ENCODE measurements at regions not wholly inside any gene's neighbourhood (a gene's known extent, or its start where the extent isn't known, plus 50 kb on each side); places are given as distances from the start of the nearest gene placed in this dataset.

DNA sequence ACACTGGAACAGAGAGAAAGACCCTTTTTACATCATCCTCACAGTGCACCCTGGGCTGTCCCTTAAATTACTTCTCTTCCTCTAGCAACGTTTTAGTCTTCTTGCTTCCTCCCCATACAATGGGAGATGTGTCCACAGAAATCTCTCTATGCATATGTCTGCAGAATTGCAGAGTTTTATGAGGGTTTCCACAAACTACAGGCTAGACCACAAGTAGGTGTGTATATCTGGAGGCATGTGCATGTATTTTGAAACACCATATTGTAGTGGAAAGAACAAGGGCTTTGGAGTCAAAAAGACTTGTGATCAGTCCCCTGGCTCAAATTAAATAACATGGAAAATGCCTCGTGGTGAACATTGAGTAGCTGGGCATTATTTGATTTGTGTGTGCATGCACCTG, 121.3 kb upstream of the IPO9 start:
- no peak for DNase-seq (ENCODE audit: low spot score)
- no peaks in the 10 kb centered on the region for H3K27me3 ChIP-seq (replicated peaks; ENCODE audit: insufficient read depth)
- H3K4me1 ChIP-seq (replicated peaks), result no peaks in the 10 kb centered on the region
- intact Hi-C loops (cut with DNase I), result no loop called here
- no peak for TF ChIP-seq POLR2AphosphoS5 (IDR thresholded peaks at IDR 0.05)
- TF ChIP-seq, protein P1, sequence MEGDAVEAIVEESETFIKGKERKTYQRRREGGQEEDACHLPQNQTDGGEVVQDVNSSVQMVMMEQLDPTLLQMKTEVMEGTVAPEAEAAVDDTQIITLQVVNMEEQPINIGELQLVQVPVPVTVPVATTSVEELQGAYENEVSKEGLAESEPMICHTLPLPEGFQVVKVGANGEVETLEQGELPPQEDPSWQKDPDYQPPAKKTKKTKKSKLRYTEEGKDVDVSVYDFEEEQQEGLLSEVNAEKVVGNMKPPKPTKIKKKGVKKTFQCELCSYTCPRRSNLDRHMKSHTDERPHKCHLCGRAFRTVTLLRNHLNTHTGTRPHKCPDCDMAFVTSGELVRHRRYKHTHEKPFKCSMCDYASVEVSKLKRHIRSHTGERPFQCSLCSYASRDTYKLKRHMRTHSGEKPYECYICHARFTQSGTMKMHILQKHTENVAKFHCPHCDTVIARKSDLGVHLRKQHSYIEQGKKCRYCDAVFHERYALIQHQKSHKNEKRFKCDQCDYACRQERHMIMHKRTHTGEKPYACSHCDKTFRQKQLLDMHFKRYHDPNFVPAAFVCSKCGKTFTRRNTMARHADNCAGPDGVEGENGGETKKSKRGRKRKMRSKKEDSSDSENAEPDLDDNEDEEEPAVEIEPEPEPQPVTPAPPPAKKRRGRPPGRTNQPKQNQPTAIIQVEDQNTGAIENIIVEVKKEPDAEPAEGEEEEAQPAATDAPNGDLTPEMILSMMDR (IDR thresholded peaks at IDR 0.05), result no peak
- TF ChIP-seq POLR2A (IDR thresholded peaks at IDR 0.05), result no peak
- no peaks in the 10 kb centered on the region for H3K9me3 ChIP-seq
- WGBS, result 29% methylated on average over 2 of the region's 2 CpGs
- no peak overlapping the region for H3K27ac ChIP-seq
- no peaks in the 10 kb centered on the region for H3K36me3 ChIP-seq
- H3K4me3 ChIP-seq, result no peak overlapping the region

DNA sequence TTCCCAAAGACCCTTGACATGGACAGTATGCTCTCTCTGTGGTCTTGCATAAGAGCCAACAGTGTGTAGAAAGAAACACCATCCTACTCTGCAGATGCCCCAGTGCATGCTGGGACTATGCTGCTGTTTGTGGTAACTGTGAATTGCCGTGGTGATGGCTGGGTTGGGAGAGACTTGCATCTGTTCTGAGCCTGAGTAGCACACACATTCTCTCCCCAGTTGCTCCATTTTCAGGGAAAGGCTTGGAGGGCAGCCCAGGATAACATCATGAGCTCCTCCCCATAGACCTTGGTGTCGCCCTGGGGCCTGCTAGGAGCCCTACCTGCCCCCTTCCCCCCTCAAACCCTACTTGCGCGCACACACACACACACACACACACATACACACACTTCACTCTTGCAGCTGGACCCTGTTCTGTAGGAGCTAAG, 120.9 kb upstream of the IPO9 start:
- H3K36me3 ChIP-seq, result no peaks in the 10 kb centered on the region
- H3K9me3 ChIP-seq, result no peaks in the 10 kb centered on the region
- H3K27me3 ChIP-seq (replicated peaks; ENCODE audit: insufficient read depth), result no peaks in the 10 kb centered on the region
- DNase-seq (ENCODE audit: low spot score), result no peak
- 73% methylated on average over 4 of the region's 4 CpGs for WGBS
- no peak overlapping the region for H3K4me3 ChIP-seq
- no peak overlapping the region for H3K27ac ChIP-seq
- TF ChIP-seq POLR2AphosphoS5 (IDR thresholded peaks at IDR 0.05) (no peak), POLR2A (IDR thresholded peaks at IDR 0.05) (no peak)
- TF ChIP-seq, protein P1 (IDR thresholded peaks at IDR 0.05), result no peak
- no peaks in the 10 kb centered on the region for H3K4me1 ChIP-seq (replicated peaks)
- intact Hi-C loops (cut with DNase I), result no loop called here

DNA sequence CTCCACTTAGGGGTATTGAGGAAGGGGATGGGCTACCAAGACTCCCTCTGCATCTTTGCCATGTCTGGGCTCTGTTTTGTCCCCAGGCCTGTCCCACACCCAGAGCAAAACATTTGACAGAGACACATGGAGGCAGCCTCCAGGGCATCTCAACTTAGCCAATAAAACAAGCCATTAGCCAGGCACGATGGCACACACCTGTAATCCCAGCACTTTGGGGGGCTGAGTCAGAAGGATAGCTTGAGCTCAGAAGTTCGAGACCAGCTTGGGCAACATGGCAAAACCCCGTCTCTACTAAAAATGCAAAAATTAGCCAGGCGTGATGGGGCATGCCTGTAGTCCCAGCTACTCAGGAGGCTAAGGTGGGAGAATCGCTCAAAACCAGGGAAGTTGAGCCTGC, 120.3 kb upstream of the IPO9 start:
- intact Hi-C loops (cut with DNase I), result loop anchor here (1.0 kb wide), 1 partner anchor 85 kb away; no protein-coding TSS in a partner anchor
- TF ChIP-seq POLR2A (IDR thresholded peaks at IDR 0.05), result no peak
- no peak for TF ChIP-seq POLR2AphosphoS5 (IDR thresholded peaks at IDR 0.05)
- TF ChIP-seq, protein P1 (IDR thresholded peaks at IDR 0.05), result no peak
- DNase-seq (ENCODE audit: low spot score), result no peak
- Histone ChIP-seq H3K36me3 (no peaks in the 10 kb centered on the region), H3K27ac (no peak overlapping the region), H3K9me3 (no peaks in the 10 kb centered on the region), H3K4me1 (replicated peaks) (no peaks in the 10 kb centered on the region), H3K4me3 (no peak overlapping the region), H3K27me3 (replicated peaks; ENCODE audit: insufficient read depth) (no peaks in the 10 kb centered on the region)
- WGBS, result 80% methylated on average over 5 of the region's 5 CpGs

DNA sequence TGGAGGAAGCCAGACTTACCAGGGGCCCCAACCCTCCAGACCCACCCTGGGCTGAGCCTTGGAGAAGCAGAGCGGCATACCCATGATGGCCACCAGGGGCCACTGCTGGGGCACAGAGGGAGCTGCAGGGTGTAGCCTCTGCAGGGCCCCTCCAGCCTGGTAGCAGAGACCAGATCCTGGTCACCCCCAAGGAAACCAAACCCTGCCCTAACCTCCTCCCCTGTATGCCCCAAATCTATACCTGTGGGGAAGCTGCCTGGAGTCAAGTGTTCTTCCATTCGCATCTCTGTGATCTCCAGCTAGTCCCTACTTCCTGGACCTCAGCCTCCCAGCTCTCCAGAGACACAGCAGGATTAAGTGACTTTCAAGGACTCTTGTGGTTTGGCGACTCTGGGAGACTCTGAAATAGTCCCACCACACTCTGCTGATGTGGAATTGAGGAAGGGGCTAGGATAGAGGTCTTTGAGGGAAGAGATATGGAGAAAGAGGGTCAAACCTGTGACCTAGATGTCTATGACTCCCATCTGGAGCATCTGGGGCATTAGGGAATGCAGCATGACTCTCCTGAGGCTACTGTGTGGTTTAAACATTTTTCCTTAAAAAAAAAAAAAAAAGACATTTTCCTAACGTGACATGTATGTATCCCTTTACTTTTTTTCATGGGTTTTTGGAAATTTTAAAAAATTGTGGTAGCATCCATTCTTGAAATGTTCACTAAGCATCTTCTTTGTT, 119.2 kb upstream of the IPO9 start:
- Histone ChIP-seq H3K4me3 (no peak overlapping the region), H3K27me3 (replicated peaks; ENCODE audit: insufficient read depth) (no peaks in the 10 kb centered on the region), H3K4me1 (replicated peaks) (no peaks in the 10 kb centered on the region), H3K36me3 (no peaks in the 10 kb centered on the region), H3K9me3 (no peaks in the 10 kb centered on the region), H3K27ac (no peak overlapping the region)
- peak; percentile 51 for DNase-seq (ENCODE audit: low spot score)
- TF ChIP-seq, protein P1 (IDR thresholded peaks at IDR 0.05), result peak; percentile 85 to 92 (median 86)
- TF ChIP-seq POLR2A (IDR thresholded peaks at IDR 0.05), result no peak
- TF ChIP-seq POLR2AphosphoS5 (IDR thresholded peaks at IDR 0.05), result peak; percentile 24
- intact Hi-C loops (cut with DNase I), result loop anchor here (1.0 kb wide), 1 partner anchor 84 kb away; no protein-coding TSS in a partner anchor
- WGBS, result 65% methylated on average over 4 of the region's 4 CpGs
